ENCODE measurements at regions not wholly inside any gene's neighbourhood (a gene's known extent, or its start where the extent isn't known, plus 50 kb on each side); places are given as distances from the start of the nearest gene placed in this dataset.
"Not testable (repeated sequence)": the region's sequence is repeated elsewhere in the genome, so short reads cannot be mapped to it uniquely, and the experiment has no call there.

GRCh38 chr17:45645330-45645729 is 138.8 kb upstream of the CRHR1 start:
- no peak for DNase-seq (ENCODE audit: insufficient read length, low spot score)
- no peak for FAIRE-seq

GRCh38 chr17:45646288-45646988 is 137.7 kb upstream of the CRHR1 start:
- DNase-seq (ENCODE audit: insufficient read length, low spot score) (no peak), FAIRE-seq (no peak)

GRCh38 chr17:45648642-45649041 is 135.5 kb upstream of the CRHR1 start:
- no peak for DNase-seq (ENCODE audit: insufficient read length, low spot score)

GRCh38 chr17:45649796-45650195 is 134.3 kb upstream of the CRHR1 start:
- no peak for FAIRE-seq

More at GRCh38 chr17:45648642-45649041, 135.5 kb upstream of the CRHR1 start:
- FAIRE-seq: no peak

GRCh38 chr17:45650561-45650960 is 133.6 kb upstream of the CRHR1 start:
- DNase-seq (ENCODE audit: insufficient read length, low spot score) (no peak), FAIRE-seq (peak; percentile 48)

More at GRCh38 chr17:45649796-45650195, 134.3 kb upstream of the CRHR1 start:
- no peak for DNase-seq (ENCODE audit: insufficient read length, low spot score)

GRCh38 chr17:45651145-45651709 is 132.9 kb upstream of the CRHR1 start:
- DNase-seq (ENCODE audit: insufficient read length, low spot score): no peak
- FAIRE-seq: no peak

GRCh38 chr17:45653616-45654015 is 130.5 kb upstream of the CRHR1 start:
- DNase-seq (ENCODE audit: insufficient read length, low spot score) (no peak), FAIRE-seq (no peak)

- FAIRE-seq (no peak), DNase-seq (ENCODE audit: insufficient read length, low spot score) (no peak)
These were observed 127.5 kb upstream of the CRHR1 start for GRCh38 chr17:45656527-45657181.

GRCh38 chr17:45660474-45660873 is 123.6 kb upstream of the CRHR1 start:
- no peak for DNase-seq (ENCODE audit: insufficient read length, low spot score)
- no peak for FAIRE-seq

GRCh38 chr17:45662432-45662831 is 121.7 kb upstream of the CRHR1 start:
- no peak for DNase-seq (ENCODE audit: insufficient read length, low spot score)

GRCh38 chr17:45663772-45664171 is 120.3 kb upstream of the CRHR1 start:
- FAIRE-seq: no peak
- no peak for DNase-seq (ENCODE audit: insufficient read length, low spot score)

More at GRCh38 chr17:45662432-45662831, 121.7 kb upstream of the CRHR1 start:
- no peak for FAIRE-seq

- no peak for DNase-seq (ENCODE audit: insufficient read length, low spot score)
These were observed 119.2 kb upstream of the CRHR1 start for GRCh38 chr17:45664921-45665320.

GRCh38 chr17:45666046-45666600 is 118.0 kb upstream of the CRHR1 start:
- FAIRE-seq (no peak), DNase-seq (ENCODE audit: insufficient read length, low spot score) (no peak)

More at GRCh38 chr17:45664921-45665320, 119.2 kb upstream of the CRHR1 start:
- FAIRE-seq: no peak

- DNase-seq (ENCODE audit: insufficient read length, low spot score) (no peak), FAIRE-seq (no peak)
These were observed 117.5 kb upstream of the CRHR1 start for GRCh38 chr17:45666641-45667040.

- FAIRE-seq (no peak), DNase-seq (ENCODE audit: insufficient read length, low spot score) (no peak)
These were observed 116.4 kb upstream of the CRHR1 start for GRCh38 chr17:45667591-45668171.

- no peak for FAIRE-seq
- DNase-seq (ENCODE audit: insufficient read length, low spot score): no peak
These were observed 115.8 kb upstream of the CRHR1 start for GRCh38 chr17:45668316-45668715.

- FAIRE-seq: no peak
- no peak for DNase-seq (ENCODE audit: insufficient read length, low spot score)
These were observed 111.8 kb upstream of the CRHR1 start for GRCh38 chr17:45672301-45672700.

GRCh38 chr17:45672792-45673191 is 111.3 kb upstream of the CRHR1 start:
- FAIRE-seq (no peak), DNase-seq (ENCODE audit: insufficient read length, low spot score) (no peak)

GRCh38 chr17:45673759-45674158 is 110.4 kb upstream of the CRHR1 start:
- FAIRE-seq: not testable (repeated sequence)

GRCh38 chr17:45675012-45675411 is 109.1 kb upstream of the CRHR1 start:
- DNase-seq (ENCODE audit: insufficient read length, low spot score) (no peak), FAIRE-seq (no peak)

More at GRCh38 chr17:45673759-45674158, 110.4 kb upstream of the CRHR1 start:
- DNase-seq (ENCODE audit: insufficient read length, low spot score): not testable (repeated sequence)

GRCh38 chr17:45675892-45676291 is 108.2 kb upstream of the CRHR1 start:
- DNase-seq (ENCODE audit: insufficient read length, low spot score) (no peak), FAIRE-seq (no peak)
